Neural cell (in vitro differentiated cells): ENCODE measurements at regions not wholly inside any gene's neighbourhood (a gene's known extent, or its start where the extent isn't known, plus 50 kb on each side); places are given as distances from the start of the nearest gene placed in this dataset.

ENCODE experiments used
- H2AFZ ChIP-seq: fragments of 200-600, 300-800 bp; sonication (generic), shearing (Covaris generic); 2 replicates; pipeline ENCODE4 v1.6.0; 2014; ENCODE audit warnings: low read depth, mild to moderate bottlenecking, antibody characterized with exemption, low read length, moderate library complexity
- H3F3A ChIP-seq: fragments of 200-600 bp; shearing (Covaris generic); 2 replicates; pipeline ENCODE4 v1.6.1; 2016; ENCODE audit warnings: mild to moderate bottlenecking, moderate library complexity, mixed read lengths, antibody characterized with exemption, low read length; ENCODE audit not compliant: insufficient read depth, poor library complexity, severe bottlenecking
- H3K27ac ChIP-seq: fragments of 200-600, 300-800 bp; sonication (generic), shearing (Covaris generic); 2 replicates; pipeline ENCODE4 v1.5.1; 2014; ENCODE audit warnings: mild to moderate bottlenecking, low read length, moderate library complexity
- H3K27me3 ChIP-seq: fragments of 300-800, 200-600 bp; sonication (generic), shearing (Covaris generic); 2 replicates; pipeline ENCODE4 v1.6.0; 2014; ENCODE audit warnings: mild to moderate bottlenecking, low read depth, low read length, moderate library complexity; ENCODE audit not compliant: insufficient read depth
- H3K36me3 ChIP-seq: fragments of 300-800, 200-600 bp; sonication (generic), shearing (Covaris generic); 2 replicates; pipeline ENCODE4 v1.5.1; 2014; ENCODE audit warnings: mild to moderate bottlenecking, antibody characterized with exemption, low read length, moderate library complexity; ENCODE audit not compliant: insufficient read depth
- H3K4me2 ChIP-seq: fragments of 300-800, 200-600 bp; sonication (generic), shearing (Covaris generic); 2 replicates; pipeline ENCODE4 v1.6.0; 2014; ENCODE audit warnings: mild to moderate bottlenecking, low read length
- H3K4me3 ChIP-seq: fragments of 300-800, 200-600 bp; sonication (generic), shearing (Covaris generic); 2 replicates; pipeline ENCODE4 v1.5.1; 2014; ENCODE audit warnings: mild to moderate bottlenecking, low read length, moderate library complexity
- H3K79me2 ChIP-seq: fragments of 200-600 bp; shearing (Covaris generic); replicated peaks from 2 replicates; pipeline ENCODE4 v1.6.0; 2014; ENCODE audit warnings: mild to moderate bottlenecking, low read length, moderate library complexity; ENCODE audit not compliant: insufficient read depth
- H3K9ac ChIP-seq: fragments of 300-800, 200-600 bp; sonication (generic), shearing (Covaris generic); 2 replicates; pipeline ENCODE4 v1.6.1; 2016; ENCODE audit warnings: mild to moderate bottlenecking, low read length, mixed read lengths
- H3K9me2 ChIP-seq: fragments of 200-600 bp; shearing (Covaris generic); 2 replicates; pipeline ENCODE4 v1.6.1; 2016; ENCODE audit warnings: mild to moderate bottlenecking, low read length, mixed read lengths; ENCODE audit not compliant: insufficient read depth
- H3K9me3 ChIP-seq: fragments of 200-600, 300-800 bp; sonication (generic), shearing (Covaris generic); 2 replicates; pipeline ENCODE4 v1.6.1; 2016; ENCODE audit warnings: mild to moderate bottlenecking, mixed run types, low read length, moderate library complexity, mixed read lengths
- H4K20me1 ChIP-seq: fragments of 200-600 bp; shearing (Covaris generic); 2 replicates; pipeline ENCODE4 v1.6.1; 2016; ENCODE audit warnings: mild to moderate bottlenecking, mixed run types; ENCODE audit not compliant: insufficient read depth
- EP300 ChIP-seq: fragments of 450-650 bp; conservative IDR thresholded peaks from 2 replicates; pipeline ENCODE4 v1.6.1; 2014; ENCODE audit warnings: antibody characterized with exemption, mild to moderate bottlenecking, moderate library complexity; ENCODE audit not compliant: poor library complexity, severe bottlenecking
- EZH2 ChIP-seq: fragments of 200-600, 300-800 bp; shearing (Covaris generic), sonication (generic); IDR thresholded peaks from 2 replicates; pipeline ENCODE4 v1.6.1; 2014; ENCODE audit warnings: antibody characterized with exemption, low read length, borderline replicate concordance, mild to moderate bottlenecking; ENCODE audit not compliant: insufficient read depth, poor library complexity, severe bottlenecking
- MXI1 ChIP-seq: fragments of 450-650 bp; conservative IDR thresholded peaks from 2 replicates; pipeline ENCODE4 v1.6.1; 2014; ENCODE audit warnings: antibody characterized with exemption, mild to moderate bottlenecking; ENCODE audit not compliant: poor library complexity, severe bottlenecking
- POLR2AphosphoS5 ChIP-seq: IDR thresholded peaks from 2 replicates; pipeline ENCODE4 v1.6.1; 2012
- RAD21 ChIP-seq: fragments of 450-650 bp; conservative IDR thresholded peaks from 2 replicates; pipeline ENCODE4 v1.6.1; 2014; ENCODE audit warnings: antibody characterized with exemption, mild to moderate bottlenecking, moderate library complexity
- REST ChIP-seq: IDR thresholded peaks from 2 replicates; pipeline ENCODE4 v1.6.1; 2012; ENCODE audit warnings: borderline replicate concordance
- SMC3 ChIP-seq: fragments of 450-650 bp; conservative IDR thresholded peaks from 2 replicates; pipeline ENCODE4 v1.6.1; 2014; ENCODE audit warnings: antibody characterized with exemption, mild to moderate bottlenecking, moderate library complexity; ENCODE audit not compliant: poor library complexity
- TAF1 ChIP-seq: IDR thresholded peaks from 2 replicates; pipeline ENCODE4 v1.6.1; 2012; ENCODE audit warnings: low read depth
- TF ChIP-seq, protein P1 (sequence below): fragments of 450-650 bp; IDR thresholded peaks from 2 replicates; pipeline ENCODE4 v1.5.1; 2014; ENCODE audit warnings: antibody characterized with exemption, mild to moderate bottlenecking, moderate library complexity; ENCODE audit not compliant: poor library complexity, severe bottlenecking

DNA sequence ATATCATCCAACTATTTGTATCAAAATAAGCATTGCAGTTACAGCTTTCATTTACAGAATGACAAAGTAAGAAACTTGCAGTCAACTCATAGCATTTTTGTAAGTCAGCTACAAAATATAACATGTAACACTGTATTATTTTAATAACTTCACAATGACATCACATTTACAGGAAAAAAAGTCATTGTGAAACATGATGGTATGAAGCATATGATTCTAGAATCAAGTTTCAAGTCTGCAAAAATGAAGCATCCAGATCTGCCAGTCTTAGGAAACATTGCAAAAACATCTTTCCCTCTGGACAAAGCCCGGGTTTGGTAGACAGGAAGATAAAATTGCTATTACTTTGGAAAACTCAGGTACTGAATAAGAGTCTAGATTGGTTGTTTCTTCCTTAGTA is 263.9 kb upstream of the NT5E start:
- H3K79me2 ChIP-seq = no peaks in the 10 kb centered on the region
- no peaks in the 10 kb centered on the region for H3K9me2 ChIP-seq
- TF ChIP-seq EP300 (no peak), TAF1 (no peak), EZH2 (no peak), SMC3 (no peak), RAD21 (no peak), REST (no peak), POLR2AphosphoS5 (no peak), MXI1 (no peak)
- TF ChIP-seq, protein P1, sequence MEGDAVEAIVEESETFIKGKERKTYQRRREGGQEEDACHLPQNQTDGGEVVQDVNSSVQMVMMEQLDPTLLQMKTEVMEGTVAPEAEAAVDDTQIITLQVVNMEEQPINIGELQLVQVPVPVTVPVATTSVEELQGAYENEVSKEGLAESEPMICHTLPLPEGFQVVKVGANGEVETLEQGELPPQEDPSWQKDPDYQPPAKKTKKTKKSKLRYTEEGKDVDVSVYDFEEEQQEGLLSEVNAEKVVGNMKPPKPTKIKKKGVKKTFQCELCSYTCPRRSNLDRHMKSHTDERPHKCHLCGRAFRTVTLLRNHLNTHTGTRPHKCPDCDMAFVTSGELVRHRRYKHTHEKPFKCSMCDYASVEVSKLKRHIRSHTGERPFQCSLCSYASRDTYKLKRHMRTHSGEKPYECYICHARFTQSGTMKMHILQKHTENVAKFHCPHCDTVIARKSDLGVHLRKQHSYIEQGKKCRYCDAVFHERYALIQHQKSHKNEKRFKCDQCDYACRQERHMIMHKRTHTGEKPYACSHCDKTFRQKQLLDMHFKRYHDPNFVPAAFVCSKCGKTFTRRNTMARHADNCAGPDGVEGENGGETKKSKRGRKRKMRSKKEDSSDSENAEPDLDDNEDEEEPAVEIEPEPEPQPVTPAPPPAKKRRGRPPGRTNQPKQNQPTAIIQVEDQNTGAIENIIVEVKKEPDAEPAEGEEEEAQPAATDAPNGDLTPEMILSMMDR = no peak
- no peak overlapping the region for H3K4me3 ChIP-seq
- H3K4me2 ChIP-seq = no peak overlapping the region
- no peaks in the 10 kb centered on the region for H4K20me1 ChIP-seq
- H3K36me3 ChIP-seq = no peaks in the 10 kb centered on the region
- no peak overlapping the region for H3K27ac ChIP-seq
- H2AFZ ChIP-seq = no peak overlapping the region
- H3F3A ChIP-seq = no peaks in the 10 kb centered on the region
- H3K27me3 ChIP-seq = no peaks in the 10 kb centered on the region
- H3K9me3 ChIP-seq = no peaks in the 10 kb centered on the region
- no peak overlapping the region for H3K9ac ChIP-seq

DNA sequence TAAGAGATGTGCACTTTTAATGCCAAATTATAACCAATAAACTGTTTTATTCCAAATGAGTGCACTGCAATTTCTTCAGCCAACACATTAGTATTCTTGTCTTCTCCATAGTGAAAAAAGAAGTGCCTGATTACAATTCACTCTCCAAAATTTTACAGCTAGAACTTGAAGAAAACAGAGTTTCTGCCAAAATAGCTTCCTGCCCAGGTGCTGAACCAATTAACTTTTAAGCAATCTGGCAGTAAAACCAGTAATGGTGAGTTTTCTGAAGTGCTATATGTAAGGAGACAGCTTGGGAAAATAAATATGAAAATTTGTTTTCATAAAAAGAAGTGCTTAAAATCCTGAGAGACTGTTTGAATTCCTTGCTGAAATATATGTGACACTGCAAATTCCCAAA is 266.0 kb upstream of the NT5E start:
- Histone ChIP-seq H2AFZ (no peak overlapping the region), H3K4me2 (no peak overlapping the region), H3K79me2 (no peaks in the 10 kb centered on the region), H3K4me3 (no peak overlapping the region), H4K20me1 (no peaks in the 10 kb centered on the region), H3K9me3 (no peaks in the 10 kb centered on the region), H3F3A (no peaks in the 10 kb centered on the region), H3K27ac (no peak overlapping the region), H3K36me3 (no peaks in the 10 kb centered on the region), H3K27me3 (no peaks in the 10 kb centered on the region), H3K9me2 (no peaks in the 10 kb centered on the region), H3K9ac (no peak overlapping the region)
- TF ChIP-seq POLR2AphosphoS5 = no peak
- no peak for TF ChIP-seq SMC3
- TF ChIP-seq RAD21 = no peak
- TF ChIP-seq REST = no peak
- no peak for TF ChIP-seq MXI1
- no peak for TF ChIP-seq EP300
